Astrocyte (in vitro differentiated cells and primary cell): ENCODE measurements at regions not wholly inside any gene's neighbourhood (a gene's known extent, or its start where the extent isn't known, plus 50 kb on each side); places are given as distances from the start of the nearest gene placed in this dataset.

Source experiments
- DNase-seq: peaks from one replicate; pipeline ENCODE4 v3.0.0-alpha.2; 2010; ENCODE audit warnings: low read depth
- FAIRE-seq: peaks from 2 replicates; lab custom pipeline; 2011; peaks lifted over from hg19 to GRCh38; lab: Jason Lieb, UNC
- H2AFZ ChIP-seq: 2 replicates; pipeline ENCODE4 v1.6.0; 2012; ENCODE audit warnings: low read depth, low read length, inconsistent platforms
- H3K27ac ChIP-seq: 2 replicates; pipeline ENCODE4 v1.5.1; 2011; ENCODE audit warnings: low read depth, low read length, inconsistent platforms
- H3K27me3 ChIP-seq: 2 replicates; pipeline ENCODE4 v1.6.0; 2011; ENCODE audit warnings: low read length, inconsistent platforms; ENCODE audit not compliant: insufficient read depth
- H3K36me3 ChIP-seq: 2 replicates; pipeline ENCODE4 v1.5.1; 2011; ENCODE audit warnings: low read length, inconsistent platforms; ENCODE audit not compliant: insufficient read depth
- H3K4me1 ChIP-seq: 2 replicates; pipeline ENCODE4 v1.5.1; 2011; ENCODE audit warnings: low read length, inconsistent platforms; ENCODE audit not compliant: insufficient read depth
- H3K4me2 ChIP-seq: 2 replicates; pipeline ENCODE4 v1.6.0; 2012; ENCODE audit warnings: low read length, inconsistent platforms
- H3K4me3 ChIP-seq: 2 replicates; pipeline ENCODE4 v1.5.1; 2011; ENCODE audit warnings: low read depth, mild to moderate bottlenecking, low read length, inconsistent platforms; ENCODE audit not compliant: insufficient read depth
- H3K79me2 ChIP-seq: 2 replicates; pipeline ENCODE4 v1.6.0; 2012; ENCODE audit warnings: mild to moderate bottlenecking, low read length, inconsistent platforms; ENCODE audit not compliant: insufficient read depth
- H3K9ac ChIP-seq: 2 replicates; pipeline ENCODE4 v1.6.0; 2012; ENCODE audit warnings: mild to moderate bottlenecking, low read length, inconsistent platforms
- H3K9me3 ChIP-seq: 2 replicates; pipeline ENCODE4 v1.5.1; 2012; ENCODE audit warnings: low read depth, mild to moderate bottlenecking, low read length, inconsistent platforms; ENCODE audit not compliant: insufficient read depth
- H4K20me1 ChIP-seq: 2 replicates; pipeline ENCODE4 v1.6.0; 2012; ENCODE audit warnings: low read length, inconsistent platforms; ENCODE audit not compliant: insufficient read depth
- H3K27ac Mint-ChIP-seq: one replicate; pipeline ENCODE4 v1.8.0; 2021; ENCODE audit warnings: mild to moderate bottlenecking, mixed read lengths; ENCODE audit not compliant: unreplicated experiment
- H3K27me3 Mint-ChIP-seq: one replicate; pipeline ENCODE4 v1.8.0; 2021; ENCODE audit warnings: low read depth, mixed read lengths; ENCODE audit not compliant: unreplicated experiment
- H3K36me3 Mint-ChIP-seq: one replicate; pipeline ENCODE4 v1.8.0; 2021; ENCODE audit warnings: low read depth, mixed read lengths; ENCODE audit not compliant: unreplicated experiment
- H3K4me1 Mint-ChIP-seq: one replicate; pipeline ENCODE4 v1.8.0; 2021; ENCODE audit warnings: low read depth, mixed read lengths; ENCODE audit not compliant: unreplicated experiment
- H3K4me3 Mint-ChIP-seq: one replicate; pipeline ENCODE4 v1.8.0; 2021; ENCODE audit warnings: mild to moderate bottlenecking, moderate library complexity, mixed read lengths; ENCODE audit not compliant: unreplicated experiment
- H3K9me3 Mint-ChIP-seq: one replicate; pipeline ENCODE4 v1.8.0; 2021; ENCODE audit warnings: mild to moderate bottlenecking, mixed read lengths; ENCODE audit not compliant: unreplicated experiment
- EZH2 ChIP-seq: IDR thresholded peaks from 2 replicates; pipeline ENCODE4 v1.6.1; 2012; ENCODE audit warnings: mild to moderate bottlenecking, low read length, inconsistent platforms; ENCODE audit not compliant: insufficient read depth
- TF ChIP-seq, protein P1 (sequence below): IDR thresholded peaks from 2 replicates; pipeline ENCODE4 v1.5.1; 2011; ENCODE audit warnings: low read depth, mild to moderate bottlenecking, inconsistent platforms, low read length, moderate library complexity; ENCODE audit not compliant: insufficient read depth

DNA sequence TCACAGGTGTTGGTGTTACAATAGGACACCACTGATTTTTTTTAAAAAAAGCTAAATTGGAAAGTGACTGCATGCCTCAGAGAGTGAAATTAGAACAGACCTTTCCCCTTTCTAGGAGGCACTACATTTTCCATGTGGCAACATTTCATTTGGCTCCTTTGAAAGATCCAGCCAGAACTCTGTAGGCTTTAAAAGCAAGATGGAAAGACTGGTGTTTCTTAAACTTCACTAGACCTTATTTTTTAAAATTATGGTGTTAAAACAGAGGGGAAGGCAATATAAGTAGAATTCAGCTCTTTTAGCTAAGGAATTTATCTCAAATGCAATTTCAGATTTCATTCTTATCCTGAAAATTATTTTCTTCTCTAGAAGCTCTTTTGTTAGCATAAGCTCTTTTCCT lies 317.6 kb upstream of the TGFBR2 start:
- Mint-ChIP-seq H3K9me3 (peaks cover 1% of the 10 kb centered on the region), H3K27ac (no peak overlapping the region), H3K4me1 (peaks cover 57% of the 10 kb centered on the region), H3K36me3 (no peaks in the 10 kb centered on the region), H3K4me3 (no peak overlapping the region), H3K27me3 (no peaks in the 10 kb centered on the region)
- H3K9ac ChIP-seq = no peak overlapping the region
- no peak overlapping the region for H2AFZ ChIP-seq
- H3K4me3 ChIP-seq = no peak overlapping the region
- FAIRE-seq (no peak), DNase-seq (no peak)
- H3K9me3 ChIP-seq = no peaks in the 10 kb centered on the region
- H3K4me2 ChIP-seq = no peak overlapping the region
- TF ChIP-seq, protein P1, sequence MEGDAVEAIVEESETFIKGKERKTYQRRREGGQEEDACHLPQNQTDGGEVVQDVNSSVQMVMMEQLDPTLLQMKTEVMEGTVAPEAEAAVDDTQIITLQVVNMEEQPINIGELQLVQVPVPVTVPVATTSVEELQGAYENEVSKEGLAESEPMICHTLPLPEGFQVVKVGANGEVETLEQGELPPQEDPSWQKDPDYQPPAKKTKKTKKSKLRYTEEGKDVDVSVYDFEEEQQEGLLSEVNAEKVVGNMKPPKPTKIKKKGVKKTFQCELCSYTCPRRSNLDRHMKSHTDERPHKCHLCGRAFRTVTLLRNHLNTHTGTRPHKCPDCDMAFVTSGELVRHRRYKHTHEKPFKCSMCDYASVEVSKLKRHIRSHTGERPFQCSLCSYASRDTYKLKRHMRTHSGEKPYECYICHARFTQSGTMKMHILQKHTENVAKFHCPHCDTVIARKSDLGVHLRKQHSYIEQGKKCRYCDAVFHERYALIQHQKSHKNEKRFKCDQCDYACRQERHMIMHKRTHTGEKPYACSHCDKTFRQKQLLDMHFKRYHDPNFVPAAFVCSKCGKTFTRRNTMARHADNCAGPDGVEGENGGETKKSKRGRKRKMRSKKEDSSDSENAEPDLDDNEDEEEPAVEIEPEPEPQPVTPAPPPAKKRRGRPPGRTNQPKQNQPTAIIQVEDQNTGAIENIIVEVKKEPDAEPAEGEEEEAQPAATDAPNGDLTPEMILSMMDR = no peak
- TF ChIP-seq EZH2 = no peak
- no peaks in the 10 kb centered on the region for H3K79me2 ChIP-seq
- no peak overlapping the region for H3K27ac ChIP-seq
- no peaks in the 10 kb centered on the region for H3K27me3 ChIP-seq
- peaks cover 44% of the 10 kb centered on the region for H3K4me1 ChIP-seq
- no peaks in the 10 kb centered on the region for H4K20me1 ChIP-seq
- H3K36me3 ChIP-seq = no peaks in the 10 kb centered on the region

DNA sequence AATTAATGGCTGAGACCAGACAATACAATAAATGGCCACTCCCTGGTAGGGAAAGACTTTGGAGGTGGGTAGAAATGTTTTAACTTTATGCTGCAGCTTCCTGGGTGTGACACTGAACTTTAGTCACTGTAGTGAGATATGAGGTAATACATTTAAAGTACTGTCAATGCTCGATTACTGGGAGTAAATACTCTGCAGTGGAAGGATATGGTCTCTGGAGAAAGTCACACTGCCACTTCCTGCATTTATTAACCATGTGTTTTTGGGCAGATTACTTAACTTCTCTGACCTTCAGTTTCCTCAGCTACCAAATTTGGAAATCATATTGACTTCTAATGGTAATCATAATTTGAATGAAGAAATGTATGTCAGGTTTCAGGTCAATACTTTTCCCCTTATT lies 317.1 kb upstream of the TGFBR2 start:
- Histone ChIP-seq H3K27ac (no peak overlapping the region), H3K4me1 (peaks cover 49% of the 10 kb centered on the region), H3K4me2 (no peak overlapping the region), H3K79me2 (no peaks in the 10 kb centered on the region), H2AFZ (no peak overlapping the region), H3K27me3 (no peaks in the 10 kb centered on the region), H3K9me3 (no peaks in the 10 kb centered on the region), H3K4me3 (no peak overlapping the region), H3K36me3 (no peaks in the 10 kb centered on the region), H4K20me1 (no peaks in the 10 kb centered on the region), H3K9ac (no peak overlapping the region)
- no peak overlapping the region for H3K27ac Mint-ChIP-seq
- H3K27me3 Mint-ChIP-seq = no peaks in the 10 kb centered on the region
- FAIRE-seq (peak; percentile 84), DNase-seq (no peak)
- H3K36me3 Mint-ChIP-seq = no peaks in the 10 kb centered on the region
- H3K4me3 Mint-ChIP-seq = no peak overlapping the region
- TF ChIP-seq EZH2 = no peak
- TF ChIP-seq, protein P1 = no peak
- peaks cover 1% of the 10 kb centered on the region for H3K9me3 Mint-ChIP-seq
- H3K4me1 Mint-ChIP-seq = peaks cover 59% of the 10 kb centered on the region

DNA sequence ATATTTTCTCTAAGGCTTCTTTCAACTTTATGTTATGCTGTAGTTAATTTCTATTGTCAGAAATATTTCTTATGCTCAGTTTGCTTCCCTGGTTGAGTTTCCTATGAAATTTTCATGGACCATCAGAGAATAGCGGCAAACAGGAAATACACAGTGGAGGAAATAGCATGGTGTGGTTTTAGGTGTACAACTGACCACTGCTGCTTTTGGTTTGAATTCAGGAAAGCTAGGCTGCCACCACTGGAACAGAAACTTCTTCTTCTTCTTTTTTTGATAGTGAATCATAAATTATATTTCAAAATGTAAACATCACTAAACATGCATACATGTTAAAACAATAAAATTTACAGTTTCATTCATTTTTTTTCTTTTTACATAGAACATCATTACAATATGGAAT lies 316.6 kb upstream of the TGFBR2 start:
- no peaks in the 10 kb centered on the region for H3K36me3 ChIP-seq
- no peaks in the 10 kb centered on the region for H3K27me3 ChIP-seq
- no peaks in the 10 kb centered on the region for H3K9me3 ChIP-seq
- no peaks in the 10 kb centered on the region for H3K79me2 ChIP-seq
- no peak overlapping the region for H3K4me3 ChIP-seq
- H2AFZ ChIP-seq = no peak overlapping the region
- no peak overlapping the region for H3K4me2 ChIP-seq
- no peak for FAIRE-seq
- no peak overlapping the region for H3K4me3 Mint-ChIP-seq
- H3K27me3 Mint-ChIP-seq = no peaks in the 10 kb centered on the region
- peaks cover 61% of the 10 kb centered on the region for H3K4me1 Mint-ChIP-seq
- no peak overlapping the region for H3K27ac Mint-ChIP-seq
- DNase-seq = no peak
- no peaks in the 10 kb centered on the region for H3K36me3 Mint-ChIP-seq
- TF ChIP-seq EZH2 = no peak
- TF ChIP-seq, protein P1 = no peak
- H3K27ac ChIP-seq = no peak overlapping the region
- H3K4me1 ChIP-seq = peaks cover 52% of the 10 kb centered on the region
- peaks cover 1% of the 10 kb centered on the region for H3K9me3 Mint-ChIP-seq
- no peak overlapping the region for H3K9ac ChIP-seq
- H4K20me1 ChIP-seq = no peaks in the 10 kb centered on the region
